IMR-90 (cell line): ENCODE measurements at regions not wholly inside any gene's neighbourhood (a gene's known extent, or its start where the extent isn't known, plus 50 kb on each side); places are given as distances from the start of the nearest gene placed in this dataset.

Experiments
- ATAC-seq: fragments of 200-7000 bp; cut with Tn5 transposase; 2 replicates; pipeline ENCODE4 v1.9.1; 2020; ENCODE audit warnings: low read depth, mild to moderate bottlenecking, moderate library complexity
- BruUV-seq: library from RNA; stranded (reverse); fragments of 400-500 nt; replicated peaks from 2 replicates; lab custom pipeline; 2021; lab: Mats Ljungman, UMichigan
- CTCF ChIA-PET: fragments of 300-600 bp; formaldehyde crosslinking; extraction: SDS; loops from one replicate; lab custom pipeline; 2021; ENCODE audit warnings: antibody characterized with exemption; lab: Yijun Ruan, JAX
- POLR2A ChIA-PET: fragments of 300-600 bp; sonication (Branson Sonifier 250); formaldehyde crosslinking; loops from one replicate; lab custom pipeline; 2022; ENCODE audit warnings: antibody characterized with exemption; ENCODE audit not compliant: unreplicated experiment; lab: Charles Lee
- DNase-seq: peaks from one replicate; pipeline ENCODE4 v3.0.0; 2013
- H2AFZ ChIP-seq: replicated peaks from 2 replicates; pipeline ENCODE3; 2013; ENCODE audit warnings: low read length, mild to moderate bottlenecking; ENCODE audit not compliant: poor library complexity
- H2AK5ac ChIP-seq: 2 replicates; pipeline ENCODE4 v1.6.1; 2013; ENCODE audit warnings: low read depth, low read length, inconsistent platforms
- H2AK9ac ChIP-seq: replicated peaks from 2 replicates; pipeline ENCODE3; 2013; ENCODE audit warnings: mild to moderate bottlenecking, low read depth, low read length, moderate library complexity; ENCODE audit not compliant: poor library complexity
- H2BK120ac ChIP-seq: 2 replicates; pipeline ENCODE4 v1.6.1; 2013; ENCODE audit warnings: low read depth, low read length, inconsistent platforms
- H2BK15ac ChIP-seq: 3 replicates; pipeline ENCODE4 v1.6.1; 2013; ENCODE audit warnings: low read depth, low read length, inconsistent platforms
- H2BK20ac ChIP-seq: 2 replicates; pipeline ENCODE4 v1.6.1; 2013; ENCODE audit warnings: low read depth, mild to moderate bottlenecking, inconsistent platforms, low read length, moderate library complexity
- H2BK5ac ChIP-seq: 2 replicates; pipeline ENCODE4 v1.6.1; 2013; ENCODE audit warnings: mild to moderate bottlenecking, low read depth, low read length, inconsistent platforms; ENCODE audit not compliant: poor library complexity, severe bottlenecking
- H3K14ac ChIP-seq: replicated peaks from 2 replicates; pipeline ENCODE4 v1.6.1; 2013; ENCODE audit warnings: low read depth, low read length, inconsistent platforms
- H3K18ac ChIP-seq: 2 replicates; pipeline ENCODE4 v1.6.1; 2013; ENCODE audit warnings: low read depth, low read length, control low read depth
- H3K23ac ChIP-seq: 2 replicates; pipeline ENCODE4 v1.6.1; 2013; ENCODE audit warnings: low read depth, low read length, inconsistent platforms
- H3K27ac ChIP-seq: 2 replicates; pipeline ENCODE4 v1.5.1; 2013; ENCODE audit warnings: mild to moderate bottlenecking, control low read depth, low read length; ENCODE audit not compliant: insufficient read depth
- H3K27me3 ChIP-seq: 2 replicates; pipeline ENCODE4 v1.6.1; 2013; ENCODE audit warnings: low read length; ENCODE audit not compliant: control insufficient read depth, insufficient read depth
- H3K36me3 ChIP-seq: 2 replicates; pipeline ENCODE4 v1.6.1; 2013; ENCODE audit warnings: low read length, mixed read lengths; ENCODE audit not compliant: control insufficient read depth, insufficient read depth
- H3K4ac ChIP-seq: 2 replicates; pipeline ENCODE4 v1.6.1; 2013; ENCODE audit warnings: low read depth, low read length, inconsistent platforms
- H3K4me1 ChIP-seq: 2 replicates; pipeline ENCODE4 v1.6.1; 2013; ENCODE audit warnings: low read length, mixed read lengths; ENCODE audit not compliant: control insufficient read depth, insufficient read depth
- H3K4me2 ChIP-seq: 2 replicates; pipeline ENCODE4 v1.6.1; 2013; ENCODE audit warnings: low read depth, mild to moderate bottlenecking, control low read depth, low read length, moderate library complexity
- H3K4me3 ChIP-seq: 2 replicates; pipeline ENCODE4 v1.5.1; 2013; ENCODE audit warnings: low read depth, mild to moderate bottlenecking, control low read depth, low read length, moderate library complexity; ENCODE audit not compliant: insufficient read depth
- H3K56ac ChIP-seq: 2 replicates; pipeline ENCODE4 v1.6.1; 2013; ENCODE audit warnings: low read length, inconsistent platforms; ENCODE audit not compliant: insufficient read depth; ENCODE audit errors: extremely low read depth
- H3K79me1 ChIP-seq, 2 experiments: 2 replicates each; pipeline ENCODE4 v1.6.1; 2013; ENCODE audit warnings: low read length in 2 of 2, inconsistent platforms in 1 of 2, low read depth in 1 of 2
- H3K9ac ChIP-seq: 2 replicates; pipeline ENCODE4 v1.6.1; 2013; ENCODE audit warnings: low read depth, low read length, control low read depth
- H3K9me1 ChIP-seq: 2 replicates; pipeline ENCODE4 v1.6.1; 2013; ENCODE audit warnings: low read length, inconsistent platforms; ENCODE audit not compliant: insufficient read depth
- H3K9me3 ChIP-seq: 2 replicates; pipeline ENCODE4 v1.6.1; 2013; ENCODE audit warnings: low read length; ENCODE audit not compliant: control insufficient read depth, insufficient read depth
- H4K20me1 ChIP-seq: 2 replicates; pipeline ENCODE4 v1.6.1; 2013; ENCODE audit warnings: low read length, inconsistent platforms; ENCODE audit not compliant: insufficient read depth
- H4K5ac ChIP-seq: 2 replicates; pipeline ENCODE4 v1.6.1; 2013; ENCODE audit warnings: mild to moderate bottlenecking, low read depth, low read length, control low read depth
- H4K8ac ChIP-seq, 2 experiments: 2 replicates each; pipeline ENCODE4 v1.6.1; 2013; ENCODE audit warnings: low read depth in 2 of 2, low read length in 2 of 2, control low read depth in 1 of 2, inconsistent platforms in 1 of 2
- H4K91ac ChIP-seq: 2 replicates; pipeline ENCODE4 v1.6.1; 2013; ENCODE audit warnings: low read depth, low read length, inconsistent platforms; ENCODE audit not compliant: insufficient read depth
- BHLHE40 ChIP-seq: fragments of 150-350 bp; IDR thresholded peaks from 2 replicates; pipeline ENCODE4 v1.6.1; 2016; ENCODE audit warnings: mild to moderate bottlenecking, low read depth, low read length
- CEBPB ChIP-seq: IDR thresholded peaks from 2 replicates; pipeline ENCODE4 v1.6.1; 2012; ENCODE audit warnings: low read depth, low read length, improper control_type of control experiment
- CHD1 ChIP-seq: IDR thresholded peaks from 2 replicates; pipeline ENCODE4 v1.6.1; 2012; ENCODE audit warnings: low read depth, low read length, improper control_type of control experiment
- CTCF ChIP-seq: conservative IDR thresholded peaks from 2 replicates; pipeline ENCODE4 v1.5.1; 2012; ENCODE audit warnings: mild to moderate bottlenecking, low read depth, low read length, improper control_type of control experiment
- ELK1 ChIP-seq: fragments of 150-350 bp; IDR thresholded peaks from 2 replicates; pipeline ENCODE4 v1.6.1; 2016; ENCODE audit warnings: low read depth, mild to moderate bottlenecking, low read length, moderate library complexity, borderline replicate concordance
- FOS ChIP-seq: fragments of 150-350 bp; IDR thresholded peaks from 2 replicates; pipeline ENCODE4 v1.6.1; 2016; ENCODE audit warnings: low read depth, low read length
- MAFK ChIP-seq: IDR thresholded peaks from 2 replicates; pipeline ENCODE4 v1.6.1; 2012; ENCODE audit warnings: low read depth, low read length, improper control_type of control experiment
- MAZ ChIP-seq: IDR thresholded peaks from 2 replicates; pipeline ENCODE4 v1.6.1; 2012; ENCODE audit warnings: low read depth, mild to moderate bottlenecking, low read length, improper control_type of control experiment, moderate library complexity, borderline replicate concordance
- MXI1 ChIP-seq: IDR thresholded peaks from 2 replicates; pipeline ENCODE4 v1.6.1; 2012; ENCODE audit warnings: low read depth, mild to moderate bottlenecking, low read length, moderate library complexity, borderline replicate concordance
- NFE2L2 ChIP-seq: fragments of 150-350 bp; IDR thresholded peaks from 2 replicates; pipeline ENCODE4 v1.6.1; 2016; ENCODE audit warnings: low read depth, mild to moderate bottlenecking, low read length
- POLR2A ChIP-seq: IDR thresholded peaks from 2 replicates; pipeline ENCODE4 v1.6.1; 2012; ENCODE audit warnings: mild to moderate bottlenecking, low read depth, low read length
- RAD21 ChIP-seq: IDR thresholded peaks from 2 replicates; pipeline ENCODE4 v1.6.1; 2012; ENCODE audit warnings: low read length, improper control_type of control experiment
- RCOR1 ChIP-seq: IDR thresholded peaks from 2 replicates; pipeline ENCODE4 v1.6.1; 2012; ENCODE audit warnings: mild to moderate bottlenecking, low read length, improper control_type of control experiment; ENCODE audit not compliant: insufficient replicate concordance
- RFX5 ChIP-seq: IDR thresholded peaks from 2 replicates; pipeline ENCODE4 v1.8.0; 2012; ENCODE audit warnings: low read depth, mild to moderate bottlenecking, low read length, moderate library complexity
- SMC3 ChIP-seq: fragments of 150-350 bp; IDR thresholded peaks from 2 replicates; pipeline ENCODE4 v1.6.1; 2016; ENCODE audit warnings: low read depth, mild to moderate bottlenecking, antibody characterized with exemption, low read length, moderate library complexity
- USF2 ChIP-seq: fragments of 150-350 bp; IDR thresholded peaks from 2 replicates; pipeline ENCODE4 v1.6.1; 2017; ENCODE audit warnings: mild to moderate bottlenecking, antibody characterized with exemption, low read length, low read depth
- WGBS, 2 experiments: methylation state at CpG; one replicate each; pipeline versions ENCODE4 v1.1.5 to v1.1.7; 2013; ENCODE audit warnings: missing lambda C conversion rate in 2 of 2; ENCODE audit not compliant: insufficient read length in 1 of 2; ENCODE audit errors: extremely low coverage in 2 of 2; 5-methylcytosine and 5-hydroxymethylcytosine counted together
- dilution Hi-C: fragments of 300-500 bp; cut with HindIII; formaldehyde crosslinking; loops from one replicate; pipeline ENCODE4 v1.14.3; 2018; ENCODE audit warnings: low sequenced_read_pairs; ENCODE audit not compliant: unreplicated experiment
- in situ Hi-C: fragments of 300-500 bp; cut with MboI; formaldehyde crosslinking; loops from 3 replicates; pipeline ENCODE4 v1.14.3; 2019; ENCODE audit warnings: low sequenced_read_pairs, inconsistent platforms, mixed read lengths
- intact Hi-C: fragments of 100-400 bp; cut with micrococcal nuclease; formaldehyde crosslinking; loops from 2 replicates; pipeline ENCODE4 v1.10.0; 2022

GRCh38 chr14:39722547-39723273, 290.5 kb upstream of the FBXO33 start:
- H2AFZ ChIP-seq, result no peak overlapping the region
- no peaks in the 10 kb centered on the region for H3K27me3 ChIP-seq
- H3K18ac ChIP-seq, result no peak overlapping the region
- DNase-seq, result no peak
- no peaks in the 10 kb centered on the region for H3K79me1 ChIP-seq
- no peaks in the 10 kb centered on the region for H4K20me1 ChIP-seq
- H3K14ac ChIP-seq, result no peak overlapping the region
- H3K56ac ChIP-seq, result no peak overlapping the region
- no peaks in the 10 kb centered on the region for H3K4me1 ChIP-seq
- H3K9ac ChIP-seq, result no peak overlapping the region
- no peaks in the 10 kb centered on the region for H3K9me1 ChIP-seq
- H2BK15ac ChIP-seq, result no peak overlapping the region
- H2BK20ac ChIP-seq, result no peak overlapping the region
- no peak overlapping the region for H2AK5ac ChIP-seq
- dilution Hi-C loops (no loop called here), intact Hi-C loops (no loop called here), in situ Hi-C loops (no loop called here)
- no peak overlapping the region for H3K27ac ChIP-seq
- no peaks in the 10 kb centered on the region for H3K36me3 ChIP-seq
- H2AK9ac ChIP-seq, result no peak overlapping the region
- ChIA-PET POLR2A (no interaction called here), CTCF (no interaction called here)
- TF ChIP-seq NFE2L2 (no peak), RFX5 (no peak), POLR2A (no peak), ELK1 (no peak), MAZ (no peak), CTCF (no peak), MXI1 (no peak), RAD21 (no peak), CHD1 (no peak), BHLHE40 (no peak), RCOR1 (no peak), MAFK (no peak), USF2 (no peak), CEBPB (no peak), FOS (no peak), SMC3 (no peak)
- no peak overlapping the region for H4K5ac ChIP-seq
- H3K9me3 ChIP-seq, result peaks cover 2% of the 10 kb centered on the region; the same call in 1 of the 2 replicates
- H2BK5ac ChIP-seq, result no peak overlapping the region
- H2BK120ac ChIP-seq, result no peak overlapping the region
- no peak overlapping the region for H4K91ac ChIP-seq
- H3K23ac ChIP-seq, result no peak overlapping the region
- WGBS, 2 experiments, result no CpG with 5 or more reads among the region's 2 CpGs
- H3K4ac ChIP-seq, result no peak overlapping the region
- ATAC-seq, result no peak
- H4K8ac ChIP-seq, result no peak overlapping the region
- no peak overlapping the region for H3K4me2 ChIP-seq
- H3K4me3 ChIP-seq, result no peak overlapping the region
- no TSS peak for BruUV-seq
